ENCODE measurements at regions not wholly inside any gene's neighbourhood (a gene's known extent, or its start where the extent isn't known, plus 50 kb on each side); places are given as distances from the start of the nearest gene placed in this dataset.

- TF ChIP-seq, protein P1, sequence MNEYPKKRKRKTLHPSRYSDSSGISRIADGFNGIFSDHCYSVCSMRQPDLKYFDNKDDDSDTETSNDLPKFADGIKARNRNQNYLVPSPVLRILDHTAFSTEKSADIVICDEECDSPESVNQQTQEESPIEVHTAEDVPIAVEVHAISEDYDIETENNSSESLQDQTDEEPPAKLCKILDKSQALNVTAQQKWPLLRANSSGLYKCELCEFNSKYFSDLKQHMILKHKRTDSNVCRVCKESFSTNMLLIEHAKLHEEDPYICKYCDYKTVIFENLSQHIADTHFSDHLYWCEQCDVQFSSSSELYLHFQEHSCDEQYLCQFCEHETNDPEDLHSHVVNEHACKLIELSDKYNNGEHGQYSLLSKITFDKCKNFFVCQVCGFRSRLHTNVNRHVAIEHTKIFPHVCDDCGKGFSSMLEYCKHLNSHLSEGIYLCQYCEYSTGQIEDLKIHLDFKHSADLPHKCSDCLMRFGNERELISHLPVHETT (CRISPR knock-in tag; conservative IDR thresholded peaks at IDR 0.05), result no peak
- peak; percentile 60 for TF ChIP-seq STAG1 (CRISPR knock-in tag; IDR thresholded peaks at IDR 0.05)
- no peak for TF ChIP-seq MEIS1 (CRISPR knock-in tag; IDR thresholded peaks at IDR 0.05; ENCODE audit: borderline replicate concordance)
- no peak for TF ChIP-seq ZNF430 (CRISPR knock-in tag; IDR thresholded peaks at IDR 0.05)
- TF ChIP-seq CBX5 (CRISPR knock-in tag; IDR thresholded peaks at IDR 0.05; ENCODE audit: borderline replicate concordance), result no peak
- no peak for TF ChIP-seq ZFX (CRISPR knock-in tag; IDR thresholded peaks at IDR 0.05; ENCODE audit: low read depth)
- TF ChIP-seq AGO1 (IDR thresholded peaks at IDR 0.05; ENCODE audit: low read depth, low read length, poor library complexity, severe bottlenecking), result no peak
- TF ChIP-seq ZNF333 (CRISPR knock-in tag; IDR thresholded peaks at IDR 0.05; ENCODE audit: borderline replicate concordance), result no peak
- TF ChIP-seq CCDC6 (CRISPR knock-in tag; IDR thresholded peaks at IDR 0.05), result no peak
- no peak for TF ChIP-seq TEAD2 (CRISPR knock-in tag; IDR thresholded peaks at IDR 0.05)
- no peak for TF ChIP-seq TCF7 (IDR thresholded peaks at IDR 0.05; ENCODE audit: low read depth)
Measured at GRCh38 chr17:14813649-14814370, 451.3 kb downstream of the PMP22 start (continued).

DNA sequence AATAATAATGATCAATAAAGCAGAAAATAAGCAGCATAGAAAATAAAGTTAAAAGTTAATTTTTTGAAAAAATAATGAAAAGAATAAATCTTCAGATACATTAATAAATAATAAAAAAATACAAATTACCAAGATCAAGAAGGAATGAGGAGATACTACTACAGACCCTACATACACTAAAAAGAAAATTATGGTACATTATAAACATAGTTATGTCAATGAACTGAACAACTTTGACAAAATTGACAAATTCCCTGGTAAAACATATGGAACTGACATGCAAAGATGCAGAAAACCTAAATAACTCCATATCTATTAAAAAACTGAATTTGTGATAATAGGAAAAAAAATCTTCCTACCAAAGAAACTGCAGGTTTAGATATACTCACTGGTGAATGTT is 456.7 kb downstream of the PMP22 start:
- Histone ChIP-seq H2AFZ (ENCODE audit: low read length) (no peak overlapping the region), H3K9me3 (ENCODE audit: low read length) (peaks cover 11% of the 10 kb centered on the region; the same call in 1 of the 2 replicates), H3K27ac (ENCODE audit: extremely low read length, insufficient read depth, low read length) (no peak overlapping the region), H3K9ac (ENCODE audit: insufficient read depth, low read depth, low read length) (no peak overlapping the region), H3K79me2 (ENCODE audit: insufficient read depth, low read length) (no peaks in the 10 kb centered on the region), H3K36me3 (replicated peaks in 1 of 2; ENCODE audit: control insufficient read depth in 1 of 2, insufficient read depth in 2 of 2, low read length in 2 of 2) (no peaks in the 10 kb centered on the region), H4K20me1 (ENCODE audit: insufficient read depth, low read length) (no peaks in the 10 kb centered on the region), H3K4me3 (replicated peaks in 1 of 3; ENCODE audit: insufficient read depth in 1 of 3, low read depth in 2 of 3, low read length in 3 of 3) (no peak overlapping the region), H3K4me1 (ENCODE audit: insufficient read depth, low read length) (no peaks in the 10 kb centered on the region), H3K27me3 (ENCODE audit: control insufficient read depth in 1 of 2, insufficient read depth in 2 of 2, low read length in 2 of 2) (no peaks in the 10 kb centered on the region; a peak in 1 of 5 replicates), H3K4me2 (ENCODE audit: low read depth, low read length) (no peak overlapping the region)
- in situ Hi-C loops (cut with HindIII; ENCODE audit: extremely low pct_ligation_motif_present, low pct_unique_long_range_greater_than_20kb) (no loop called here), intact Hi-C loops (cut with micrococcal nuclease; ENCODE audit: unreplicated experiment) (no loop called here)
- no peak for DNase-seq (ENCODE audit: low spot score)
- CTCF ChIA-PET (ENCODE audit: low intra/inter-chr PET ratio, low total read pairs), result no interaction called here
- no peak for TF ChIP-seq ZFAT (CRISPR knock-in tag; conservative IDR thresholded peaks at IDR 0.05)
- no TSS peak for BruUV-seq (replicated peaks)
- no peak for ATAC-seq
- no peak for FAIRE-seq
- POLR2A ChIA-PET, result no interaction called here

Data from HepG2 (cell line).